ENCODE measurements at regions not wholly inside any gene's neighbourhood (a gene's known extent, or its start where the extent isn't known, plus 50 kb on each side); places are given as distances from the start of the nearest gene placed in this dataset.

- Histone ChIP-seq H3K4me2 (ENCODE audit: low read length) (no peak overlapping the region), H2AFZ (ENCODE audit: low read length) (no peak overlapping the region), H3K4me1 (ENCODE audit: insufficient read depth, low read length, poor library complexity, severe bottlenecking) (no peaks in the 10 kb centered on the region), H3K9me3 (ENCODE audit: low read length) (no peaks in the 10 kb centered on the region), H3K36me3 (ENCODE audit: insufficient read depth, low read length) (no peaks in the 10 kb centered on the region), H3K27ac (ENCODE audit: low read depth, low read length, poor library complexity, severe bottlenecking) (no peak overlapping the region), H3K9me2 (ENCODE audit: insufficient read depth, low read length) (no peaks in the 10 kb centered on the region), H4K20me1 (ENCODE audit: insufficient read depth, low read length) (no peaks in the 10 kb centered on the region), H3K4me3 (ENCODE audit: low read depth, low read length, poor library complexity, severe bottlenecking) (no peak overlapping the region), H3K79me2 (ENCODE audit: insufficient read depth, low read depth, low read length) (no peaks in the 10 kb centered on the region)
- no peak for DNase-seq (ENCODE audit: low spot score)
- TF ChIP-seq CTCF (conservative IDR thresholded peaks at IDR 0.05; ENCODE audit: low read length) (no peak), EZH2phosphoT487 (IDR thresholded peaks at IDR 0.05; ENCODE audit: borderline replicate concordance, low read depth, low read length) (no peak)
- ChIA-PET CTCF (ENCODE audit: unreplicated experiment) (no interaction called here), POLR2A (interaction anchor here (0.5 to 0.8 kb wide), 2 partner anchors 12 to 209 kb away, joined by 3 read pairs; no protein-coding TSS in a partner anchor)
- intact Hi-C loops (cut with micrococcal nuclease; ENCODE audit: unreplicated experiment) = no loop called here
- BruUV-seq (replicated peaks) = no TSS peak
These were observed 194.7 kb upstream of the TFPI start for GRCh38 chr2:187748958-187749357.

- POLR2A ChIA-PET = interaction anchor here (0.8 kb wide), 1 partner anchor 11 kb away, joined by 3 read pairs; no protein-coding TSS in a partner anchor
- Histone ChIP-seq H3K9me3 (ENCODE audit: low read length) (no peaks in the 10 kb centered on the region), H3K4me2 (ENCODE audit: low read length) (no peak overlapping the region), H3K4me1 (ENCODE audit: insufficient read depth, low read length, poor library complexity, severe bottlenecking) (no peaks in the 10 kb centered on the region), H3K79me2 (ENCODE audit: insufficient read depth, low read depth, low read length) (no peaks in the 10 kb centered on the region), H3K27ac (ENCODE audit: low read depth, low read length, poor library complexity, severe bottlenecking) (no peak overlapping the region), H3K36me3 (ENCODE audit: insufficient read depth, low read length) (no peaks in the 10 kb centered on the region), H3K9me2 (ENCODE audit: insufficient read depth, low read length) (no peaks in the 10 kb centered on the region), H4K20me1 (ENCODE audit: insufficient read depth, low read length) (no peaks in the 10 kb centered on the region), H2AFZ (ENCODE audit: low read length) (no peak overlapping the region), H3K4me3 (ENCODE audit: low read depth, low read length, poor library complexity, severe bottlenecking) (no peak overlapping the region)
- no TSS peak for BruUV-seq (replicated peaks)
- CTCF ChIA-PET (ENCODE audit: unreplicated experiment) = no interaction called here
- TF ChIP-seq CTCF (conservative IDR thresholded peaks at IDR 0.05; ENCODE audit: low read length) (no peak), EZH2phosphoT487 (IDR thresholded peaks at IDR 0.05; ENCODE audit: borderline replicate concordance, low read depth, low read length) (no peak)
- no peak for DNase-seq (ENCODE audit: low spot score)
- intact Hi-C loops (cut with micrococcal nuclease; ENCODE audit: unreplicated experiment) = no loop called here
These were observed 195.7 kb upstream of the TFPI start for GRCh38 chr2:187749804-187750431.

GRCh38 chr2:187768995-187769394 lies 214.8 kb upstream of the TFPI start:
- no peak overlapping the region for H3K27ac ChIP-seq (ENCODE audit: low read depth, low read length, poor library complexity, severe bottlenecking)
- H3K4me2 ChIP-seq (ENCODE audit: low read length) = no peak overlapping the region
- H3K36me3 ChIP-seq (ENCODE audit: insufficient read depth, low read length) = no peaks in the 10 kb centered on the region
- no peak overlapping the region for H2AFZ ChIP-seq (ENCODE audit: low read length)
- no peaks in the 10 kb centered on the region for H3K79me2 ChIP-seq (ENCODE audit: insufficient read depth, low read depth, low read length)
- DNase-seq (ENCODE audit: low spot score) = no peak
- H3K9me3 ChIP-seq (ENCODE audit: low read length) = no peaks in the 10 kb centered on the region
- intact Hi-C loops (cut with micrococcal nuclease; ENCODE audit: unreplicated experiment) = no loop called here
- H3K9me2 ChIP-seq (ENCODE audit: insufficient read depth, low read length) = no peaks in the 10 kb centered on the region
- no peaks in the 10 kb centered on the region for H3K4me1 ChIP-seq (ENCODE audit: insufficient read depth, low read length, poor library complexity, severe bottlenecking)
- no peak overlapping the region for H3K4me3 ChIP-seq (ENCODE audit: low read depth, low read length, poor library complexity, severe bottlenecking)
- no TSS peak for BruUV-seq (replicated peaks)
- no peaks in the 10 kb centered on the region for H4K20me1 ChIP-seq (ENCODE audit: insufficient read depth, low read length)
- TF ChIP-seq EZH2phosphoT487 (IDR thresholded peaks at IDR 0.05; ENCODE audit: borderline replicate concordance, low read depth, low read length) (no peak), CTCF (conservative IDR thresholded peaks at IDR 0.05; ENCODE audit: low read length) (no peak)
- CTCF ChIA-PET (ENCODE audit: unreplicated experiment) = no interaction called here
- POLR2A ChIA-PET = no interaction called here

Measured in OCI-LY7 (cell line).